Stimulated activated CD8-positive, alpha-beta memory T cell treated with anti-CD3 and anti-CD28 coated beads, Interleukin-2, amount 100 ng/mL, for 48 hours (primary cell): ENCODE measurements at regions not wholly inside any gene's neighbourhood (a gene's known extent, or its start where the extent isn't known, plus 50 kb on each side); places are given as distances from the start of the nearest gene placed in this dataset.
"Not testable (repeated sequence)": the region's sequence is repeated elsewhere in the genome, so short reads cannot be mapped to it uniquely, and the experiment has no call there.

Experiments
- DNase-seq, 2 donors: peaks; one replicate each; pipeline ENCODE4 v3.0.0-alpha.2; 2020; ENCODE audit warnings: low read depth in 2 of 2

- no peak for DNase-seq
These were observed 73.4 kb downstream of the FGD2 start for GRCh38 chr6:37078814-37079213.

- no peak for DNase-seq
These were observed 75.7 kb downstream of the FGD2 start for GRCh38 chr6:37081042-37081607.

GRCh38 chr6:37082390-37083130 lies 77.1 kb downstream of the FGD2 start:
- DNase-seq, result no peak

GRCh38 chr6:37083243-37084138 lies 78.0 kb downstream of the FGD2 start:
- DNase-seq, result no peak

GRCh38 chr6:37084665-37085064 lies 79.2 kb downstream of the FGD2 start:
- not testable (repeated sequence) for DNase-seq

GRCh38 chr6:37085198-37085597 lies 79.7 kb downstream of the FGD2 start:
- DNase-seq, result no peak

- no peak for DNase-seq
These were observed 81.1 kb upstream of the PIM1 start for GRCh38 chr6:37088897-37089296.

GRCh38 chr6:37089783-37090182 lies 80.2 kb upstream of the PIM1 start:
- no peak for DNase-seq

- not testable (repeated sequence) for DNase-seq
These were observed 78.8 kb upstream of the PIM1 start for GRCh38 chr6:37091104-37091503.

GRCh38 chr6:37091586-37091985 lies 78.4 kb upstream of the PIM1 start:
- not testable (repeated sequence) for DNase-seq

- no peak for DNase-seq
These were observed 76.8 kb upstream of the PIM1 start for GRCh38 chr6:37092923-37093727.

- no peak for DNase-seq
These were observed 76.3 kb upstream of the PIM1 start for GRCh38 chr6:37093728-37094069.

GRCh38 chr6:37095997-37096396 lies 74.0 kb upstream of the PIM1 start:
- no peak for DNase-seq

GRCh38 chr6:37097335-37097734 lies 72.6 kb upstream of the PIM1 start:
- no peak for DNase-seq

- DNase-seq, result no peak
These were observed 70.5 kb upstream of the PIM1 start for GRCh38 chr6:37099442-37099841.

GRCh38 chr6:37100745-37101144 lies 69.2 kb upstream of the PIM1 start:
- DNase-seq, result no peak

GRCh38 chr6:37101991-37102298 lies 68.0 kb upstream of the PIM1 start:
- no peak for DNase-seq

- DNase-seq, result peak; percentile 53 to 57
These were observed 67.4 kb upstream of the PIM1 start for GRCh38 chr6:37102299-37103168.

GRCh38 chr6:37103169-37104039 lies 66.5 kb upstream of the PIM1 start:
- no peak for DNase-seq

- no peak for DNase-seq
These were observed 65.2 kb upstream of the PIM1 start for GRCh38 chr6:37104824-37105147.
